Stomach smooth muscle (tissue), 2 donors: ENCODE measurements at regions not wholly inside any gene's neighbourhood (a gene's known extent, or its start where the extent isn't known, plus 50 kb on each side); places are given as distances from the start of the nearest gene placed in this dataset.
"Not testable (repeated sequence)": the region's sequence is repeated elsewhere in the genome, so short reads cannot be mapped to it uniquely, and the experiment has no call there.

ENCODE experiments used
- H3K27ac ChIP-seq: one replicate; pipeline ENCODE4 v1.7.0; 2013; ENCODE audit warnings: mild to moderate bottlenecking, low read length, inconsistent platforms
- H3K27me3 ChIP-seq, 2 donors: one replicate each; pipeline ENCODE4 v1.7.0; 2013; ENCODE audit warnings: low read length in 2 of 2; ENCODE audit not compliant: insufficient read depth in 2 of 2, control insufficient read depth in 1 of 2
- H3K36me3 ChIP-seq, 2 donors: one replicate each; pipeline ENCODE4 v1.7.0; 2013; ENCODE audit warnings: low read length in 2 of 2; ENCODE audit not compliant: control insufficient read depth in 2 of 2, insufficient read depth in 2 of 2
- H3K4me1 ChIP-seq: one replicate; pipeline ENCODE4 v1.7.0; 2013; ENCODE audit warnings: low read length; ENCODE audit not compliant: control insufficient read depth, insufficient read depth
- H3K4me3 ChIP-seq, 2 donors: one replicate each; pipeline ENCODE4 v1.7.0; 2013; ENCODE audit warnings: low read length in 2 of 2
- H3K9ac ChIP-seq, 2 donors: one replicate each; pipeline ENCODE4 v1.7.0; 2013; ENCODE audit warnings: low read length in 2 of 2, mild to moderate bottlenecking in 1 of 2
- H3K9me3 ChIP-seq, 2 donors: one replicate each; pipeline ENCODE4 v1.7.0; 2013; ENCODE audit warnings: low read length in 2 of 2; ENCODE audit not compliant: control insufficient read depth in 2 of 2
- donor health status: healthy.
- donor health status: Pancreatic carcinoma.

GRCh38 chr2:53114582-53114981 lies 653.0 kb upstream of the CHAC2 start:
- no peaks in the 10 kb centered on the region for H3K36me3 ChIP-seq
- H3K4me1 ChIP-seq = no peaks in the 10 kb centered on the region
- H3K27ac ChIP-seq = no peak overlapping the region

GRCh38 chr2:53112408-53112807 lies 655.2 kb upstream of the CHAC2 start:
- H3K27me3 ChIP-seq, H3K4me1 ChIP-seq, H3K9me3 ChIP-seq, H3K27ac ChIP-seq, H3K36me3 ChIP-seq, H3K4me3 ChIP-seq, H3K9ac ChIP-seq: not testable (repeated sequence)

More at GRCh38 chr2:53114582-53114981, 653.0 kb upstream of the CHAC2 start:
- H3K27me3 ChIP-seq = no peaks in the 10 kb centered on the region
- no peak overlapping the region for H3K4me3 ChIP-seq
- no peaks in the 10 kb centered on the region for H3K9me3 ChIP-seq
- H3K9ac ChIP-seq = no peak overlapping the region

GRCh38 chr2:53111406-53111805 lies 656.2 kb upstream of the CHAC2 start:
- Histone ChIP-seq H3K9ac (no peak overlapping the region), H3K4me1 (no peaks in the 10 kb centered on the region), H3K4me3 (no peak overlapping the region), H3K36me3 (no peaks in the 10 kb centered on the region), H3K9me3 (no peaks in the 10 kb centered on the region), H3K27ac (no peak overlapping the region), H3K27me3 (no peaks in the 10 kb centered on the region)

- no peak overlapping the region for H3K4me3 ChIP-seq
- H3K27ac ChIP-seq = no peak overlapping the region
- no peaks in the 10 kb centered on the region for H3K27me3 ChIP-seq
- no peaks in the 10 kb centered on the region for H3K36me3 ChIP-seq
- no peaks in the 10 kb centered on the region for H3K9me3 ChIP-seq
- no peak overlapping the region for H3K9ac ChIP-seq
- no peaks in the 10 kb centered on the region for H3K4me1 ChIP-seq
These were observed 656.6 kb upstream of the CHAC2 start for GRCh38 chr2:53111004-53111403.

- Histone ChIP-seq H3K4me3 (no peak overlapping the region), H3K9me3 (no peaks in the 10 kb centered on the region), H3K4me1 (no peaks in the 10 kb centered on the region), H3K27ac (no peak overlapping the region), H3K9ac (no peak overlapping the region), H3K27me3 (no peaks in the 10 kb centered on the region), H3K36me3 (no peaks in the 10 kb centered on the region)
These were observed 659.4 kb upstream of the CHAC2 start for GRCh38 chr2:53108246-53108645.

GRCh38 chr2:53104263-53104662 lies 663.3 kb upstream of the CHAC2 start:
- Histone ChIP-seq H3K4me1 (no peaks in the 10 kb centered on the region), H3K4me3 (no peak overlapping the region), H3K36me3 (no peaks in the 10 kb centered on the region), H3K9ac (no peak overlapping the region), H3K9me3 (no peaks in the 10 kb centered on the region), H3K27me3 (no peaks in the 10 kb centered on the region), H3K27ac (no peak overlapping the region)

- Histone ChIP-seq H3K36me3 (no peaks in the 10 kb centered on the region), H3K4me3 (no peak overlapping the region), H3K27ac (no peak overlapping the region), H3K27me3 (no peaks in the 10 kb centered on the region), H3K9ac (no peak overlapping the region), H3K9me3 (no peaks in the 10 kb centered on the region), H3K4me1 (no peaks in the 10 kb centered on the region)
These were observed 663.9 kb upstream of the CHAC2 start for GRCh38 chr2:53103679-53104078.

- no peaks in the 10 kb centered on the region for H3K9me3 ChIP-seq
- no peak overlapping the region for H3K27ac ChIP-seq
- no peaks in the 10 kb centered on the region for H3K4me1 ChIP-seq
- no peak overlapping the region for H3K4me3 ChIP-seq
- H3K9ac ChIP-seq = no peak overlapping the region
- no peaks in the 10 kb centered on the region for H3K36me3 ChIP-seq
- no peaks in the 10 kb centered on the region for H3K27me3 ChIP-seq
These were observed 668.9 kb upstream of the CHAC2 start for GRCh38 chr2:53098696-53099078.

GRCh38 chr2:53096351-53096750 lies 671.3 kb upstream of the CHAC2 start:
- Histone ChIP-seq H3K4me1 (no peaks in the 10 kb centered on the region), H3K9ac (no peak overlapping the region), H3K36me3 (no peaks in the 10 kb centered on the region), H3K27ac (no peak overlapping the region), H3K4me3 (no peak overlapping the region), H3K27me3 (no peaks in the 10 kb centered on the region), H3K9me3 (no peaks in the 10 kb centered on the region)

- Histone ChIP-seq H3K9ac (no peak overlapping the region), H3K9me3 (no peaks in the 10 kb centered on the region), H3K27me3 (no peaks in the 10 kb centered on the region), H3K36me3 (no peaks in the 10 kb centered on the region), H3K27ac (no peak overlapping the region), H3K4me1 (no peaks in the 10 kb centered on the region), H3K4me3 (no peak overlapping the region)
These were observed 671.9 kb upstream of the CHAC2 start for GRCh38 chr2:53095664-53096063.

- no peaks in the 10 kb centered on the region for H3K27me3 ChIP-seq
- H3K9me3 ChIP-seq = no peaks in the 10 kb centered on the region
- no peaks in the 10 kb centered on the region for H3K4me1 ChIP-seq
- H3K36me3 ChIP-seq = no peaks in the 10 kb centered on the region
- H3K27ac ChIP-seq = no peak overlapping the region
- H3K9ac ChIP-seq = no peak overlapping the region
- H3K4me3 ChIP-seq = no peak overlapping the region
These were observed 672.4 kb upstream of the CHAC2 start for GRCh38 chr2:53095227-53095626.

- H3K4me3 ChIP-seq = no peak overlapping the region
- H3K9ac ChIP-seq = no peak overlapping the region
- no peak overlapping the region for H3K27ac ChIP-seq
- no peaks in the 10 kb centered on the region for H3K4me1 ChIP-seq
- no peaks in the 10 kb centered on the region for H3K27me3 ChIP-seq
- H3K36me3 ChIP-seq = no peaks in the 10 kb centered on the region
- no peaks in the 10 kb centered on the region for H3K9me3 ChIP-seq
These were observed 674.2 kb upstream of the CHAC2 start for GRCh38 chr2:53093355-53093754.
